Muscle of back (tissue), 3 donors: ENCODE measurements at regions not wholly inside any gene's neighbourhood (a gene's known extent, or its start where the extent isn't known, plus 50 kb on each side); places are given as distances from the start of the nearest gene placed in this dataset.
"Not testable (repeated sequence)": the region's sequence is repeated elsewhere in the genome, so short reads cannot be mapped to it uniquely, and the experiment has no call there.

ENCODE experiments used
- DNase-seq, 3 donors: peaks; one replicate each; pipeline versions ENCODE4 v3.0.0 to v3.0.0-alpha.2; 2013

- peak in 1 of 3 donors; percentile 41 for DNase-seq
Observed at GRCh38 chr6:141103246-141103645, 1029.5 kb upstream of the GJE1 start.

- no peak for DNase-seq
Observed at GRCh38 chr6:141097471-141097870, 1035.3 kb upstream of the GJE1 start.

- DNase-seq, result no peak
Observed at GRCh38 chr6:141095308-141095707, 1037.4 kb upstream of the GJE1 start.

- no peak for DNase-seq
Observed at GRCh38 chr6:141088171-141088570, 1044.6 kb upstream of the GJE1 start.

- DNase-seq, result no peak
Observed at GRCh38 chr6:141077355-141078333, 1055.1 kb upstream of the GJE1 start.

GRCh38 chr6:141057761-141058160 is 1075.0 kb upstream of the GJE1 start:
- no peak for DNase-seq

GRCh38 chr6:141056945-141057625 is 1075.6 kb upstream of the GJE1 start:
- no peak for DNase-seq

- DNase-seq, result no peak
Observed at GRCh38 chr6:141050471-141050870, 1082.3 kb upstream of the GJE1 start.

GRCh38 chr6:141048451-141048850 is 1084.3 kb upstream of the GJE1 start:
- DNase-seq, result no peak

- not testable (repeated sequence) for DNase-seq
Observed at GRCh38 chr6:141046496-141046895, 1086.2 kb upstream of the GJE1 start.

- DNase-seq, result no peak
Observed at GRCh38 chr6:141041596-141042087, 1091.1 kb upstream of the GJE1 start.

GRCh38 chr6:141035312-141036200 is 1097.2 kb upstream of the GJE1 start:
- DNase-seq, result no peak

- DNase-seq, result no peak
Observed at GRCh38 chr6:141033101-141033500, 1099.6 kb upstream of the GJE1 start.

- no peak for DNase-seq
Observed at GRCh38 chr6:141029908-141030307, 1102.8 kb upstream of the GJE1 start.

GRCh38 chr6:141028791-141029280 is 1103.9 kb upstream of the GJE1 start:
- peak; percentile 10 to 63 (median 40) for DNase-seq

GRCh38 chr6:141026504-141026903 is 1106.2 kb upstream of the GJE1 start:
- DNase-seq, result no peak

GRCh38 chr6:141024526-141024925 is 1108.2 kb upstream of the GJE1 start:
- no peak for DNase-seq

- DNase-seq, result no peak
Observed at GRCh38 chr6:141017941-141018340, 1114.8 kb upstream of the GJE1 start.

GRCh38 chr6:141000917-141001316 is 1131.8 kb upstream of the GJE1 start:
- no peak for DNase-seq

GRCh38 chr6:140993515-140993914 is 1139.2 kb upstream of the GJE1 start:
- no peak for DNase-seq

- DNase-seq, result no peak
Observed at GRCh38 chr6:140992678-140993077, 1140.0 kb upstream of the GJE1 start.

- peak in 1 of 3 donors; percentile 34 for DNase-seq
Observed at GRCh38 chr6:140988780-140989179, 1143.9 kb upstream of the GJE1 start.
